Adrenal gland (tissue), 5 donors: ENCODE measurements at regions not wholly inside any gene's neighbourhood (a gene's known extent, or its start where the extent isn't known, plus 50 kb on each side); places are given as distances from the start of the nearest gene placed in this dataset.

Experiments
- CTCF ChIP-seq, 6 experiments: fragments of 450-650 bp in 4 of 6; fragments of 200-600 bp in 2 of 6; sonication (generic) in 1 of 6; IDR thresholded peaks; 1 replicate in 5 of 6; 2 replicates in 1 of 6; pipeline versions ENCODE4 v1.5.1 to v1.8.0; 2016 to 2021; ENCODE audit warnings: antibody characterized with exemption in 6 of 6, mild to moderate bottlenecking in 2 of 6, moderate library complexity in 1 of 6
- POLR2A ChIP-seq, 2 donors: fragments of 450-650 bp; IDR thresholded peaks; one replicate each; pipeline ENCODE4 v1.6.1; 2017; ENCODE audit warnings: antibody characterized with exemption in 2 of 2, mild to moderate bottlenecking in 2 of 2, moderate library complexity in 1 of 2
- donor health status: DM: no; HTN: no; CAD: no.

- TF ChIP-seq CTCF (IDR thresholded peaks at IDR 0.05) (no peak), POLR2A (IDR thresholded peaks at IDR 0.05) (no peak)
These were observed 268.9 kb upstream of the NOVA1 start for GRCh38 chr14:26866721-26867120.
